ENCODE measurements at regions not wholly inside any gene's neighbourhood (a gene's known extent, or its start where the extent isn't known, plus 50 kb on each side); places are given as distances from the start of the nearest gene placed in this dataset.

- TF ChIP-seq GATA2 (IDR thresholded peaks at IDR 0.05; ENCODE audit: low read depth, low read length), result no peak
- no peak for TF ChIP-seq GATA3 (IDR thresholded peaks at IDR 0.05; ENCODE audit: low read depth, low read length)
These were observed 1203.3 kb upstream of the CELF2 start for GRCh38 chr10:9814285-9814864.

All from SH-SY5Y (cell line).